ENCODE measurements at regions not wholly inside any gene's neighbourhood (a gene's known extent, or its start where the extent isn't known, plus 50 kb on each side); places are given as distances from the start of the nearest gene placed in this dataset.

DNA sequence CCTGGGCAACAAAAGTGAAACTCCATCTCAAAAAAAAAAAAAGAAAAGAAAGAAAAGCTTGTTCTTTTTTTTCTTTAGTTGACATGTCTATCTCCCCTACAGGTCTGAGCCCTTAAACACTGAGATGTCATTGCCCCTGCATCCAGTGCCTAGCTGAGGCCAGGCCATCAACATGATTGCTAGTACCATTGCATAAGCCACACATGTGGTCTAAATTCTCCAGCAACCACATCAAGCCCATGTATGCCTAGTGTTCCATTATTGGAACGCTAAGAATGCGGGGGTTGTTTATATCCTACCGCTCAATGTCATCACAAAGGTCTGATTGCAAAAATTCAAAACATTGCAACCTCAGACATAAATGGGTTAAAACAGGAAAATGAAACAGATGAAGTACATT lies 62.7 kb downstream of the NPTX2 start:
- DNase-seq (ENCODE audit: low spot score) = no peak
- in situ Hi-C loops (cut with MboI; ENCODE audit: low sequenced_read_pairs, unreplicated experiment) = no loop called here
- TF ChIP-seq CTCF (IDR thresholded peaks at IDR 0.05; ENCODE audit: borderline replicate concordance, control extremely low read depth, extremely low read depth, insufficient read depth, missing control alignments) = no peak

DNA sequence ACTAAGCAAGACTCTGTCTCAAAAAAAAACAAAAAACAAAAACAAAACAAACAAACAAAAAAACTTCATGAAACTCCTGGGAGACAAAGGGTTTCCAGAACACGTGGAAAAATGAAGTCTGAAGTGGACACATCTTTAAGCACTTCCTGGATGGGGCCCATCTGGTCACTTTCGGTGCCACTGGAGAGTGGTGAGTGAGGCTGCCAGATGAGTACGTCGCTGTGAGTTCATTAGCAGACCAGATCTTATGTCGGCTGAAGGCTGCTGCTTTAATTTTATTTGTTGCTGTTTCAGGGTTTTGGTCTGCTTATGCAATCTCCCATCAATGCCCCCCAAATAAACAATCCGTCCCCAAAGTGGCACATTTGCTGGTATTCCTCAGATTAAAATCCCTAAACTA lies 64.4 kb downstream of the NPTX2 start:
- no peak for DNase-seq (ENCODE audit: low spot score)
- TF ChIP-seq CTCF (IDR thresholded peaks at IDR 0.05; ENCODE audit: borderline replicate concordance, control extremely low read depth, extremely low read depth, insufficient read depth, missing control alignments) = no peak
- in situ Hi-C loops (cut with MboI; ENCODE audit: low sequenced_read_pairs, unreplicated experiment) = no loop called here

DNA sequence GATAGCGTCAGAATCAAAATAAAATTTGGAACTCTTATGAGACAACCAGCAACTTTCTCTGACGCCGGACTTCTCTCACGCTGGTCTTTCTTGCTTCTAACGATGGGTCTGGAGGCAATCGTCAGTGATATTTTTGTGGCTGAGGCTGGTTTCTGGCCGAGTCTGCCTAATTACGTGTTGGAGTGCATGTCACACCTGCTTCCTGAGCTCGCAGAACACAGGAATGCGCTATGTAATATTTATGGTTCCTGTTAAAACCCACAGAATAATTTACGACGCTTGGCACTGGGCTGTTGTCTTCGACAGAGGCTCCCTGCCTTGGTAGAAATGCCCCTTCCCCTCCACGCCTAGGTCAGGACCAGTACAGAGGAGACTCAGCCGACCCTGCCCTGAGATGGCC lies 64.9 kb downstream of the NPTX2 start:
- in situ Hi-C loops (cut with MboI; ENCODE audit: low sequenced_read_pairs, unreplicated experiment) = no loop called here
- DNase-seq (ENCODE audit: low spot score) = no peak
- no peak for TF ChIP-seq CTCF (IDR thresholded peaks at IDR 0.05; ENCODE audit: borderline replicate concordance, control extremely low read depth, extremely low read depth, insufficient read depth, missing control alignments)

GRCh38 chr7:98683514-98683913 lies 66.4 kb downstream of the NPTX2 start:
- DNase-seq (ENCODE audit: low spot score) = no peak
- in situ Hi-C loops (cut with MboI; ENCODE audit: low sequenced_read_pairs, unreplicated experiment) = no loop called here
- TF ChIP-seq CTCF (IDR thresholded peaks at IDR 0.05; ENCODE audit: borderline replicate concordance, control extremely low read depth, extremely low read depth, insufficient read depth, missing control alignments) = no peak

GRCh38 chr7:98685541-98685940 lies 68.5 kb downstream of the NPTX2 start:
- no peak for TF ChIP-seq CTCF (IDR thresholded peaks at IDR 0.05; ENCODE audit: borderline replicate concordance, control extremely low read depth, extremely low read depth, insufficient read depth, missing control alignments)
- DNase-seq (ENCODE audit: low spot score) = no peak
- in situ Hi-C loops (cut with MboI; ENCODE audit: low sequenced_read_pairs, unreplicated experiment) = no loop called here

DNA sequence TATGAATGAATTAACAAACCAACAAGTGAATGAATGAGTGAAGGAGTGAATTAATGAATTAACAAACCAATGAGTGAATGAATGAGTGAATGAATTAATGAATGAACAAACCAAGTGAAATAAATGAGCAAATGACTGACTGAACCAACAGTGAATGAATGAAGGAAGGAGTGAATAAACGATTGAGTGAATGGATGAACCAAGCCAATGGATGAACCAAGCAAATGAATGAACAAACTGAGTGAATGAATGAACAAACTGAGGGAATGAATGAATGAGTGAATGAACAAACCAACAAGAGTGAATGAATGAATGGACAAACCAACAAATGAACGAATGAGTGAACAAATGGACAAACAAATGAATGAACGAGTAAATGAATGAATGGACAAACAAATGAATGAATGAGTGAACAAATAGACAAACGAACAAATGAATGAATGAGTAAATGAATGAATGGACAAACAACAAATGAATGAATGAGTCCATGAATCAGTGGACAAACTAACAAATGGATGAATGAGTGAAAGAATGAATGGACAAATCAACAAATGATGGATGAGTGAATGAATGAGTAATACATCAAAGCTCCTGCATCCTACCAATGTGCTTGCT lies 69.5 kb downstream of the NPTX2 start:
- in situ Hi-C loops (cut with MboI; ENCODE audit: low sequenced_read_pairs, unreplicated experiment) = no loop called here
- no peak for DNase-seq (ENCODE audit: low spot score)
- no peak for TF ChIP-seq CTCF (IDR thresholded peaks at IDR 0.05; ENCODE audit: borderline replicate concordance, control extremely low read depth, extremely low read depth, insufficient read depth, missing control alignments)
